ENCODE measurements at regions not wholly inside any gene's neighbourhood (a gene's known extent, or its start where the extent isn't known, plus 50 kb on each side); places are given as distances from the start of the nearest gene placed in this dataset.
"Not testable (repeated sequence)": the region's sequence is repeated elsewhere in the genome, so short reads cannot be mapped to it uniquely, and the experiment has no call there.

DNA sequence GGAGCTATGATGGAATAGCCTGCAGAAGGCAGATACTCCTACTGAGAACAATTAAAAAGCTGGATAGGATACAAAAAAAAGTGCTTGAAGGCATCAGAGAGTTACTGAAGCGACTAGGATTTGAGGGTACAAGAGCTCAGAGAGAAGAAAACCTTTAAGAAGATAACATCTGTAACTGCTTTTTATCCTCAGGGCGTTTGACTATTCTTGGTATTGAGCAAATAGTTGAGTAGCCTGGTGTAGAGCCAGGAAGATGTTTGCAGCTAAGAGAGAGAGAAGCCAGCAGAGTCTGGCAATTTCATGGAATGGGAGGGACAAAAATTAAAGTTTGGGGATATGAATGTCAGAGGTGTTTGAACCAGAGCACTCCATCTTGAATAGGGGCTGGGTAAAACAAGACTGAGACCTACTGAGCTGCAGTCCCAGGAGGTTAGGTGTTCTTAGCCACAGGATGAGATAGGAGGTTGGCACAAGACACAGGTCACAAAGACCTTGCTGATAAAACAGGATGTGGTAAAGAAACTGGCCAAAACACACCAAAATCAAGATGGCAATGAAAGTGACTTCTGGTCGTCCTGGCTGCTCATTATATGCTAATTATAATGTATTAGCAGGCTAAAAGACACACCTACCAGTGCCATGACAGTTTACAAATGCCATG is 428.8 kb downstream of the SH2D4B start:
- no peaks in the 10 kb centered on the region for H3K27me3 ChIP-seq
- DNase-seq, result no peak
- no peaks in the 10 kb centered on the region for H3K36me3 ChIP-seq
- H3K9me3 ChIP-seq, result no peaks in the 10 kb centered on the region
- no peak for ATAC-seq
- H3K4me3 ChIP-seq, result no peak overlapping the region
- in situ Hi-C loops (cut with MboI; ENCODE audit: low sequenced_read_pairs in 4 of 4), result no loop called here
- H3K27ac ChIP-seq, result no peak overlapping the region
- intact Hi-C loops (cut with DNase I; ENCODE audit: low total_unique reads), result no loop called here
- no peaks in the 10 kb centered on the region for H3K4me1 ChIP-seq
- TF ChIP-seq, protein P1, sequence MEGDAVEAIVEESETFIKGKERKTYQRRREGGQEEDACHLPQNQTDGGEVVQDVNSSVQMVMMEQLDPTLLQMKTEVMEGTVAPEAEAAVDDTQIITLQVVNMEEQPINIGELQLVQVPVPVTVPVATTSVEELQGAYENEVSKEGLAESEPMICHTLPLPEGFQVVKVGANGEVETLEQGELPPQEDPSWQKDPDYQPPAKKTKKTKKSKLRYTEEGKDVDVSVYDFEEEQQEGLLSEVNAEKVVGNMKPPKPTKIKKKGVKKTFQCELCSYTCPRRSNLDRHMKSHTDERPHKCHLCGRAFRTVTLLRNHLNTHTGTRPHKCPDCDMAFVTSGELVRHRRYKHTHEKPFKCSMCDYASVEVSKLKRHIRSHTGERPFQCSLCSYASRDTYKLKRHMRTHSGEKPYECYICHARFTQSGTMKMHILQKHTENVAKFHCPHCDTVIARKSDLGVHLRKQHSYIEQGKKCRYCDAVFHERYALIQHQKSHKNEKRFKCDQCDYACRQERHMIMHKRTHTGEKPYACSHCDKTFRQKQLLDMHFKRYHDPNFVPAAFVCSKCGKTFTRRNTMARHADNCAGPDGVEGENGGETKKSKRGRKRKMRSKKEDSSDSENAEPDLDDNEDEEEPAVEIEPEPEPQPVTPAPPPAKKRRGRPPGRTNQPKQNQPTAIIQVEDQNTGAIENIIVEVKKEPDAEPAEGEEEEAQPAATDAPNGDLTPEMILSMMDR (IDR thresholded peaks at IDR 0.05 in 4 of 5, conservative IDR thresholded peaks at IDR 0.05 in 1 of 5), result no peak
- TF ChIP-seq POLR2A (IDR thresholded peaks at IDR 0.05), result no peak

DNA sequence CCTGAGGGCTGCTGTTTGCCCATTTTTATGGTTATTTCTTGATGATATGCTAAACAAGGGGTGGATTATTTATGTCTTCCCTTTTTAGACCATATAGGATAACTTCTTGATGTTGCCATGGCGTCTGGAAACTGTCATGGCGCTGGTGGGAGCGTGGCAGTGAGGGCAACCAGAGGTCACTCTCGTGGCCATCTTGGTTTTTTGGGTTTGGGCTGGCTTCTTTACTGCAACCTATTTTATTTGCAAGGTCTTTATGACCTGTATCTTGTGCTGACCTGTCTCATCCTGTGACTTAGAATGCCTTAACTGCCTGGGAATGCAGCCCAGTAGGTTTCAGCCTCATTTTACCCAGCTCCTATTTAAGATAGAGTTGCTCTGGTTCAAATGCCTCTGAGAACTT is 429.7 kb downstream of the SH2D4B start:
- in situ Hi-C loops (cut with MboI; ENCODE audit: low sequenced_read_pairs in 4 of 4); intact Hi-C loops (cut with DNase I; ENCODE audit: low total_unique reads); ATAC-seq: not testable (repeated sequence)

DNA sequence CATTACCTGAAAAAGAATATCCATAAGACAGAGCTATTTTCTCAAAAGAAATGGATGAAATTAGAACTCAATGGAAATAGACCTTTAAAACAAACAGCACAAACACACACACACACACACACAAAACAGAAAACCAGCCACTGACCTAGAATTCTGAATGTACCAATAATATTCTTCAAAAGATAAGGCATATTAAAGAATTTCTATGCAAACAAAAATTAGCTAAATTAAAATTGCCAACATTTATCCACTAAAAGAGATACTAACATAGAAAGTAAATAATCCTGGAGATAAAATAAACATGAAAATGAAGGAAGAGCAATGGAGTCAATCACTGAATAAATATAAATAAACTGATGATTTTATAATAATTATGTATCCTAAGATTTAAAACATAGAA is 431.2 kb downstream of the SH2D4B start:
- no peak for TF ChIP-seq POLR2A (IDR thresholded peaks at IDR 0.05)
- TF ChIP-seq, protein P1 (IDR thresholded peaks at IDR 0.05 in 4 of 5, conservative IDR thresholded peaks at IDR 0.05 in 1 of 5), result no peak
- Histone ChIP-seq H3K4me3 (no peak overlapping the region), H3K4me1 (no peaks in the 10 kb centered on the region), H3K36me3 (no peaks in the 10 kb centered on the region), H3K27me3 (no peaks in the 10 kb centered on the region), H3K9me3 (no peaks in the 10 kb centered on the region), H3K27ac (no peak overlapping the region)
- no peak for DNase-seq
- in situ Hi-C loops (cut with MboI; ENCODE audit: low sequenced_read_pairs in 4 of 4), result no loop called here
- no peak for ATAC-seq
- intact Hi-C loops (cut with DNase I; ENCODE audit: low total_unique reads), result no loop called here

More for the DNA sequence above, 429.7 kb downstream of the SH2D4B start:
- DNase-seq, H3K27me3 ChIP-seq, H3K4me3 ChIP-seq, H3K36me3 ChIP-seq, H3K9me3 ChIP-seq, H3K27ac ChIP-seq, H3K4me1 ChIP-seq: not testable (repeated sequence)

DNA sequence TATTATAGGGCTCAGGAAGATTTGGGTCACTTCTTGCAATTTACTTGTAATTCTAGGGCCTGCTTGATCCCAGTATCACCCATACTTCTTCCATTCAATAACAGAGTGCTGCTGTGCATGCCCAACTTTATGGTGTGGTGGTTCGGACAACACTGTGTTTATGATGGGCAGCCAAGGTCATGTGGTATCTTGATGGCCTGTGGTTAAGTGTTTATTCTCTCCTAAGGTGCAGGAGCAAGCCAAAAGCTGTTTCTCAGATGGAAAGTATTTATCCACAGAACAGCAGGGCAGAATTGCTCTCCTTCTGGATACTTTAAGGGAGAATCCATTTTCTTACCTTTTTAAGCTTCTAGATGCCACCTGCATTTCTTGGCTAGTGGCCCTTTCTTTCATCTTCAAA is 433.8 kb downstream of the SH2D4B start:
- intact Hi-C loops (cut with DNase I; ENCODE audit: low total_unique reads), result no loop called here
- no peaks in the 10 kb centered on the region for H3K27me3 ChIP-seq
- TF ChIP-seq POLR2A (IDR thresholded peaks at IDR 0.05), result no peak
- TF ChIP-seq, protein P1 (IDR thresholded peaks at IDR 0.05 in 4 of 5, conservative IDR thresholded peaks at IDR 0.05 in 1 of 5), result no peak
- no peaks in the 10 kb centered on the region for H3K9me3 ChIP-seq
- H3K4me3 ChIP-seq, result no peak overlapping the region
- H3K4me1 ChIP-seq, result no peaks in the 10 kb centered on the region
- no peaks in the 10 kb centered on the region for H3K36me3 ChIP-seq
- ATAC-seq (no peak), DNase-seq (no peak)
- in situ Hi-C loops (cut with MboI; ENCODE audit: low sequenced_read_pairs in 4 of 4), result no loop called here
- no peak overlapping the region for H3K27ac ChIP-seq

DNA sequence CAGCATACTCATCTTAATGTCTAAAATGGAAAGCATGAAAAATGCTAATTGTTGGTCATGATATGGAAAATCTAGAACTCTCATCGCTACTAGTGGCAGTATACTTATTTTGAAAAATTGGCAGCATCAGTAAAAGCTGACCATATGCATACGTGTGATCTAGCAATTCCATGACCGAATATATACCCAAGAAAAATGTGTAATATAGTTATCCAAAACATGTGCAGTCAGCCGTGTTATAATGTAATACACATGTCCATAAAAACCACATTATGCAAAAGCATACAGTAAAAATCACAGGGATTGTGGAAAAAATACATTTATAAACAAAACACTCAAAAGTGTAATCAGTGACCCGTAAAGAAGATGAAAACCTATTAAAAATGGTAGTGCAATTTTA is 439.0 kb downstream of the SH2D4B start:
- intact Hi-C loops (cut with DNase I; ENCODE audit: low total_unique reads), result no loop called here
- Histone ChIP-seq H3K4me1 (no peaks in the 10 kb centered on the region), H3K36me3 (no peaks in the 10 kb centered on the region), H3K9me3 (no peaks in the 10 kb centered on the region), H3K27me3 (no peaks in the 10 kb centered on the region), H3K27ac (no peak overlapping the region), H3K4me3 (no peak overlapping the region)
- DNase-seq (no peak), ATAC-seq (no peak)
- TF ChIP-seq, protein P1 (IDR thresholded peaks at IDR 0.05 in 4 of 5, conservative IDR thresholded peaks at IDR 0.05 in 1 of 5), result no peak
- no peak for TF ChIP-seq POLR2A (IDR thresholded peaks at IDR 0.05)
- in situ Hi-C loops (cut with MboI; ENCODE audit: low sequenced_read_pairs in 4 of 4), result no loop called here
